Kidney capillary endothelial cell (primary cell): ENCODE measurements at regions not wholly inside any gene's neighbourhood (a gene's known extent, or its start where the extent isn't known, plus 50 kb on each side); places are given as distances from the start of the nearest gene placed in this dataset.
"Not testable (repeated sequence)": the region's sequence is repeated elsewhere in the genome, so short reads cannot be mapped to it uniquely, and the experiment has no call there.

ENCODE experiments used
- DNase-seq: peaks from one replicate; pipeline ENCODE4 v3.0.0-alpha.2; 2018; ENCODE audit warnings: low spot score

DNA sequence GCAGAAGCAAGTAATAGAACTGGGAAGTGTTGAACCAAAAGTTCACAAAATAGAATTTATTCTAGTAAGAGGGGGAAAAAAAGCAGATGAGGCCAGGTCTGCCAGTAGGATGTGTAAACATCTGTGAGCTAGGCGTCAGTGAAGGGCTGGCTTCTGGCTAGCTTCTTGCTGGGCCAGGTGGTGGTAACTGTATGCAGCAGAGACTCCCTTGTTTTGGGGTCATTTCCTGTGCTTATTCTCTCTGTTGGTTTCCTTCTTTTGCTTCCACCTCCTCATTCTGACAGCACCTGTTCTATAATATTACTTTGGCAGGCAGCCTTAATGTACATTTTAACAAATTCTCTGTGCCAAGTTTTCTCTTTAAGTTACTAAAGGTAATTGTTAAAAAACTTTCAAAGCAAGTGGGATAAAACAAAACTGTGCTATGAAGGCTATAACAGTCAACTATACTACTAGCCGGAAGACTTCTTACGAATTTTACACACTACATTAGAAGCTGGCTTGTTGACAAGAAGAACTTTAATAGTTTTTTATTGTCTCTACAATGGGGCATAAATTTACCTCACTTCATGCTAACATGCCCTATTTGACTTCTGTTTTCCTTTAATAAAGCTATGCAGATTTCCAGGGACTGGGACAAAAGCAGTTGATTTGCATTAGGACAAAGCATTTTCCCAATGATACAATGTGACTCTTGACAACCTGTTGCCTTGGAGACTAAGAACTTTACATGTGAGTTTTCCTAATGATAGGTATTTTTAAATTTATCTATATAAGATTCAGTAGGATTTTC lies 318.8 kb upstream of the NAALADL2 start:
- no peak for DNase-seq

DNA sequence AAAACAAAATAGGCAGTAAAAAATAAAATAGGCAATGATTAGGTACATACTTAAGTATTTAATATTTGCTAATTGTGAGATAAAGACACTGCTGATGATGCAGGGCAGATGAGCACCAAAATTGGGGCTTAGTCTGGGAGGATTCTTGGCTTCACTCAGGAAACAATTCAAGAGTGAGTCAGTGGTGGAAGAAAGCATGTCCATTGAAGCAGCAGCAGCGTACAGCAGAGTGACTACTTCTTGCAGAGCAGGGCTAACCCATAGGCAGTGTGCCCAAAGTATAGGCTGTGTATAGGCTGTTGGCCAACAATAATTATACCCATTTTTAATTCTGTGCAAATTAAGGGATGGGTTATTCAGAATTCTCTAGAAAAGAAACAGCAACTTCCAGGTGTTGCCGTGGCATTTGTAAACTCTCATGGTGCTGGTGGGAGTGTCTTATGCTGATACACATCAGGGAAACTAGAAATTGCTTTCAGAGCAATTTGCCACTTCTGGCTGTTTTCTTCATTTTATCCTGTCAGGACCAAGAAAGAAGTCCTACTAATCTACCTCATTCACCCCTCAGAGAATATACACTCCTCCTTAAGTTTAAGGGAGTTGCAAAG lies 317.3 kb upstream of the NAALADL2 start:
- no peak for DNase-seq

DNA sequence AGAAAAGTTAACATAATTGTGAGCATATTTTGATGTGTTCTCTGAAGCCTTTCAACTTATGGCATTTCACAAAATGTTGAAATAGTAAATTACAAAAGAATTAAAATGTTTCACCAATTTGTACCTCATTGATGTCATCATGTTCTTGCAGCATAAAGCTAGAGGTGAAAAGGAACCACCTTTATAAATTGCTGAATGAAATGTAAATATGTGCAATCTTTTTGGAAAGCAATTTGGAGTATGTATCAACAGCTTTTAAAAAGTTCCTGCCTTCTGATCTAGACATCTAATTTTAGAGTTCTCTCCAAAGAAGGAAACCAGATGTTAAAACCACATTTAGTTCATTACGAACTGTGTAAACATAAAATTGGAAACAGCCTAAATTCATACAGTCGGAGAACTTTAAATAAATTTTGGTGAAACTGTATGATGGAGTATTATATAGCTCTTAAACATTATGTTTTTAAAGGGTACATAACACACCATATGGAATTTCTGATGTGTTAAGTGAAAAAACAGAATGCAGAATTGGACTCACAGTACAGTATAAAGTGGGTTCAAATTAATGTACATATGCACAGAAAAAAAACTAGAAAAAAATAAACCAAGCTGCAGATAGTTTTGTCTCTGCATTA lies 311.2 kb upstream of the NAALADL2 start:
- no peak for DNase-seq

DNA sequence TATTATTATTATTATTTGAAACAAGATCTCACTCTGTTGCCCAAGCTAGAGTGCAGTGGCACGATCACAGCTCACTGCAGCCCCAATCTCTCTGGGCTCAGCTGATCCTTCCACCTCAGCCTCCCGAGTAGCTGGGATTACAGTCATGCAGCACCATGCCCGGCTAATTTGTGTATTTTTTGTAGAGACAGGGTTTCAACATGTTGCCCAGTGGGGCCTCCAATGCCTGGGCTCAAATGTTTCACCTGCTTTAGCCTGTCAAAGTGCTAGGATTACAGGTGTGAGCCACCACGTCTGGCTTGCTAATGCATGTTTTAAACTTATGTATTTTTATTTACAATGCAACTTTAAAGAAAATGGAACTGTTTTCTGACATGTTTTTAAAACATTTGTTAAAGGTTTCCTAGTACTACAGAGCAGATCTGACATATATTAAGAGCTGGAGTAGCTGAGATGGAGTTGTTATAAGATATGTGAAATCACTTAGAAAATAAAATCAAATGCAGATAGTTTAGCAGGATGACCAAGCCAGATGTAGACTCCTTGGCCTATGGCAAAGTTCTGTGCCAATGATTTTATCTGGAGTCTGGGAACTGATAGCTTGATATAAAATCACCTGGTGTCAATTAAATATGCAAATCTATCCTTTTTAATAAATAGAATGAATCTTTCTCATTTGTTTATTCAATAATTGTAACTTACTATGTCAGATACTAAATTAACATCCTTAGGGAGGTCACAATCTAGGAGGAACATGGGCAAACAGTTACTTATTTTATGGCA lies 310.1 kb upstream of the NAALADL2 start:
- no peak for DNase-seq

DNA sequence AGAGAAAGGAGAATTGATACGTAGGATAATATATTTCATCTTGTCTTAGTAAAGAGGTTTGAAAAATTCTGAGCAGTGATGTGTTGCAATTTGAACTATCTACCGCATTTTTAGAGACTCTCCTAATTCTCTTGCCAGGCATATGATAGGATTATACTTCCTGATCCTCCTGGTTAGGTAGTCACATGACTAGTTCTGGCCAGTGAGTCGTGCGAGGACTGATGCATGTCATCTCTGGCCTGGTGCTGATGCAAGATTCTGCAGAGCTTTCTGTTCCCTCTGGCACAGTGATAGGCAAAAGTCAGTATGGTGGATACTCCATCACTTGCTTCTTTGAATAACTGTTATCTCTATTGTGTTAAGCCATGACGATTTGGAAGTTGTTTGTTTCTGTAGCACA lies 277.6 kb upstream of the NAALADL2 start:
- no peak for DNase-seq

DNA sequence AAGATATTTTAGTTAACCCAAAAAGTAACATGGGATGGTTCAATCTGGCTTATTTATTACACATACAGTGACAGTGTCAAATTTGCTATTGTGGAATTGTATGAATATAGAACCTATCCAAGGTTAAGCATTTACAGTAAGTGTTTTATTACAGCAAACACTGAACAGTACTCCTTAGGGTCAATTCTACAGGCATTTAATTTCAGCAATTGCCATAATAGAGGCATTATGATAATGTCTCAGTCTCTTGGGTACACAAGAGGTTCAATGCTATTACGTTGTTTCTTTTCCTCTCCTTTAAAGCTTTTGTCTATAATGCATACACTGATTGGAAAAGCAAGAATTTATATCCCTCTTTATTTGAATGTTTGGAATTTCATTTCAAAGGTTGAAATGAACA lies 275.7 kb upstream of the NAALADL2 start:
- no peak for DNase-seq

DNA sequence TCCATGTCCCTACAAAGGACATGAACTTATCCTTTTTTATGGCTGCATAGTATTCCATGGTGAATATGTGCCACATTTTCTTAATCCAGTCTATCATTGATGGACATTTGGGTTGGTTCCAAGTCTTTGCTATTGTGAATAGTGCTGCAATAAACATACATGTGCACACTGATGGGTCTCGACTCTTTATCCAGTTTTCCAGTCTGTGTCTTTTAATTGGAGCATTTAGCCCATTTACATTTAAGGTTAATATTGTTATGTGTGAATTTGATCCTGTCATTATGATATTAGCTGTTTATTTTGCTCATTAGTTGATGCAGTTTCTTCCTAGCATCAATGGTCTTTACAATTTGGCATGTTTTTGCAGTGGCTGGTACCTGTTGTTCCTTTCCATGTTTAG lies 272.0 kb upstream of the NAALADL2 start:
- not testable (repeated sequence) for DNase-seq

DNA sequence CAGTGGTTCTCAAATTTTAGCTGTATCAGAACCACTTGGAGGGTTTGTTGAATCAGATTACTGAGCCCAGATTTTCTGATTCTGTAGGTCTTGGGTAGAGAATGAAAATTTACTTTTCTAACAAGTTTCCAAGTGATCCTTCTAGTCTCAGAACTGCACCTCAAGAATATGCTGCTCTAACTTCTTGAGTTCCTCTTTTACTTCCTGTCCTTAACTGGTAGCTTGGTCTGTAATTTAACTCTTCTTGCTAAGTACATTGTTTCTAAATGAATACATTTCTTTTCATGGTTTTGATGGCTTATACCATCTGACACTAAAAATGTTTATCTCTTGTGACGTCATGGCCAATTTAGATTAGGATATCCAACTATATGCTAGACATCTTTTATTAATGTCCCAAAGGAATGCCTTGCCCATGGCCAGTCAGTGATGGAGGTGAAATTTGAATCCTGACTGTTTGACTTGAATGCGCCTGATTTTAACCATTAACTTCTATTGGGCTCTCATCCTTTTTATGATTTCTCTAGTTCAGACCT lies 262.6 kb upstream of the NAALADL2 start:
- DNase-seq = no peak

DNA sequence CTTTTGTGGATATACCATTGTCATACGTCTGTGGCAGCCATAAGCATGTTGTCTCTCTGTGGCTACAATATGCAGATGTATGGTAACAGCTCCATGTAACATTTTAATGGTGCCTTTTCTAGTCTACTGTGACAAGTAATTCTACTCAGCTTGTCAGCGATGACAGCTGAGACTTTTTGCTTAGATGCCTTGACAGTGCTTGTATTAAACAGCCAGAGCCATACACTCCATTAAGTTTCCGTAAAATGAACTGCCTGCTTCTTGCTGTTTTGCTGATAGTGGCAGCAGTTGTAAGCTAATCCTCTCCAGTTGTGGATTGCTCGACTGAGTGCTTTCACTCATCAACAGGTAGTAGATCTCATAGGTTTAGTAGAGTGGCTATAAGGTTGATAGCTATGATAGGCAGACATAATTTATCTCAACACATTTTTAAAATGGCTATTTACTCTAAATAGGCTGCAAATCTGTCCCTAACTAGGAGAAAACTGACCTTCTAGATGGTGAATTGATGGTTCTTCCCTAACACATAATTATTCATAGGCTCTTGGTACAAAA lies 260.2 kb upstream of the NAALADL2 start:
- no peak for DNase-seq

DNA sequence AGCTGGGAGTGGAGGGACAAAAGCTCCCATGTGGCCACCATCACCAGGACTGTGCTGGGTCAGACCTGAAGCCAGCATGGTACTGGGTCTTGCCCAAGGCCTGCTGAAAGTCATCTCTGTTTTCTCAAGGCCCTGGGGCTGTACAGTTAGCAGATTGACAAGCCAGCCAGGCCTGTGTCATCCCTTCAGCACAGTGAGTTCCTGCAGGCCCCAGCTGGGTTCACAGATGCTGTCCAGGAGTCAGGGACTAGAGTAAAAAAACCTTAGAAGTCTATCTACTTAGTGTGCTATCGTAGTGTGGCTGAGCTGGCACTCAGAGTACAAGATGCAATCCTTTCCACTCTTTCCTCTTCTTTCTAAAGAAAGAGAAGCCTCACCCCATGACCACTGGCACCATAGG lies 246.0 kb upstream of the NAALADL2 start:
- DNase-seq = no peak

DNA sequence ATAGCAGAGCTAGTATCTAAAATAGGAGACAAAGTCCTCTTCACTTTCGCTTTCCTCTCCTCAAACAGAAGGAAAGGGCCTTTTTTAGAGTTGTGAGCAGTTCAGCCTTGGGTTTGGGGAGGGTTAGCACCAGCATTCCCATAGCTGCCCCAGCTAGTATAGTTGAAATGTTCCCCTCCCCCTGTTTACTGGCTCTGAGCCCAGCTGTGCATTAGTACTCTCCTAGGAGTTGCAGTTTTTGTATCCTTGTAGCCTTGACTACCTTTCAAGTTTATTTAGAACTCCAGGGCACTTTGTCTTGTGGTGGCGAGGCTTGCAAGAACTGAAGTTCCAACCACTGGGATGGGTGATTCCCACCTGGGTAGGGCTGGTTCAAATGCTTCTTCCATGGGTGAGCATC lies 245.1 kb upstream of the NAALADL2 start:
- no peak for DNase-seq

DNA sequence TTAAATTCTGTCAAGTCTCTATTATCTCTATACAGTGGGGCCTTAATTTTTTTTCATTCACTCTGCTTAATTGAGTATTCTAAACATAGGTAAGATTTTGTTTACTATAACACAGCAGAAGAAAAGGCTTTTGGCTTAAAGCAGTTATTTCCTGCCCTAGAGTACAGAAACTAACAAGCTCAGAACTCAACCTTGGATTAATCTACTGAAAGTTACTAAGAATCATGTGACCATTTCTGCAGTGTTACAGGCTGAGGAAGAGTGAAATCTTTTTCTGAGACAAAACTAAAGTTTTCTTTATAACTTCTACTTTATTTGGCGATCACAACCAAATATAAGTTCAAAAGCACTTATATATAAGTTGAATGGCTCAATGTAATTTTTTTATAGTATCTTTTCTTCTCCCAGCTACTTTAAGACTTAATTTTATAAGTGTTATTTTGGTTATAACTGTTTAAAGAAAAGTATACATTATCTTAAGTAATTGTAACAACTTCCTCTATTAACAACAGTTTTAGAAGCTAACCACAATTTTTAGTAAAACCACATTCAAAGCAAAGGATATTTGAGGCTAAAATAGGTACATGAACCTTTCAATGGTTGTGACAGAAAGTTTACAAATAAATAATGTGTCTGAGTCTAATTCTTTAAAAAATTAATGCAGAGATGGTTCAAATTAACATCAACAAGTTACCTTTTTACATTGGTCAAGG lies 240.6 kb upstream of the NAALADL2 start:
- no peak for DNase-seq

DNA sequence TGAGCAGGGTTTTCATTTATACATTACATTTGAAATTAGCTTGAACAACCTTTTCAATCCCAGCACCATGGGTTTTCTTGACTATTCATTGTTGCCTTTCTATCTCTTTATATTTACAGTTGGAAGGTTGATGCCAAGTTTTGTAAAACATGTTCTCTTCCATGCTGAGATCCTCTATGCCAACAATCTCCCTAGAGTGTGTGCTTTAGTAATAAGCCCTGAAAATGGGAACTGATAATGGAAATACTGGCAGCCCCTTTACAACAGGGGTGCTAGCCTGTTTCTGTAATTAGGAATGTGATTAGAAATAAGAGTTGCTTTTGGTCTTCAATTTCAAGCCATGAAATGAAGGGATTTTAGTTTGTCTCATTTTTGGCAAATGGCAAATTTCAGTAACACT lies 239.9 kb upstream of the NAALADL2 start:
- DNase-seq = no peak

DNA sequence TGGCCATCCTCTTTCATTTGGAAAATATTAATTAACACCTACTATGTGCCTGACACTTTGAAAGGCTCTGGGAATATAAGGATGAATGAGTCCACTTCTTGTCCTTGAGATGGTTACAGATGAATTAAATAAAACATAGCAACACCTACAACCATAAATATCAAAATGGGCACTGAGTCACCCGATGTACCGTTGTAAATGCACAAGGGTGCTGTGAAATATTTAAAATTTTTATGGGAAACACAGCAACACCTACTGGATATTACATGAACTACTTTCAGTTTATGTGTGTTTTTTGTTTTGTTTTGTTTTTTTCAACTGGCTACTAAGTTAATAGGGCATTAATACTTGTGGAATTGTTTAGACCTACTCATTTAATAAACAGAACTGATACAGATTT lies 239.0 kb upstream of the NAALADL2 start:
- DNase-seq = no peak

DNA sequence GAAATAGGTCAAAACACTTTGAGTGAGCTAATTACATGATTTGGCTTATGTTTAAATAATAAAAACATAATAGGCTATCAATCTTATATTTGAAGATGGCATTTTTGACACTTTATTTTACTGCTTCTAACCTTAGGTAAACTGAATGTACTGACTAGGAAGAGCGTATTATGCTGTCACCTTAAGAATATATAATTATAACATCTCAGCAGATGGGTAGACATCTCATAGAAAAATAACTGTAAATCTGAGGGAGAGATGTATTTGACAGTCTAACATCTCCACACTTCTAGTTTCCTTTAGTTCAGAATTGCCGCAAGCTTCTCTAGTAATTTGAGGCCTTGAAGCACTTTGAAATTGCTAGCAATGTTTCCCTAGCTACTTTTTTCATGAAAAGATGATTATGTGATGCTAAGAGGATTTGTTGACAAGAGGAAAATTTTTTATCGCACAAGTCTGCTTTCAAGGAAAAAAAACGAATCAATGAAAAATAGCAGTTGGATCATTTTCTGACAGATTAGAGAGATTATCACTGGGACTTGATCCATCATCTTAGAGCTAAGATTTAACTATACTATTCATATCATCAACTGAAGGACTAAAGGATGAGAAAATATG lies 238.2 kb upstream of the NAALADL2 start:
- no peak for DNase-seq

DNA sequence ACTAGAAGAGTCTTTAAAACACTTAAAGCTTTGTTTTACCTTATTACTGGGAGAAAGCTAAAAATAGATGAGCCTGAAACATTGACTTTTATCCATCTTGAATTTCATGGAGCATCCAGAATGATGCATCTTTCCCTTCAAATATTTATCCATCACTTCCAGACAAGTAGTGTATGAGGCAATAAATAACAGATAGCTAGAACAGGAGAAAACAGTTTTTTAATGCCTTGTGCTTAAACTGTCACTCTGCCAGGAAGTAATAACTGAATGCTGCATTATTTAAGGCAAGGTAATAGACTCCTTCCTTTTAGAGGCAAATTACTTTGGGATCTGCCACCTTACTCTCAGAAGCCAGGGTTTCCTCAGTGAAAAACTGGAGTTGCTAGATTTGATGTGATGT lies 225.8 kb upstream of the NAALADL2 start:
- no peak for DNase-seq

DNA sequence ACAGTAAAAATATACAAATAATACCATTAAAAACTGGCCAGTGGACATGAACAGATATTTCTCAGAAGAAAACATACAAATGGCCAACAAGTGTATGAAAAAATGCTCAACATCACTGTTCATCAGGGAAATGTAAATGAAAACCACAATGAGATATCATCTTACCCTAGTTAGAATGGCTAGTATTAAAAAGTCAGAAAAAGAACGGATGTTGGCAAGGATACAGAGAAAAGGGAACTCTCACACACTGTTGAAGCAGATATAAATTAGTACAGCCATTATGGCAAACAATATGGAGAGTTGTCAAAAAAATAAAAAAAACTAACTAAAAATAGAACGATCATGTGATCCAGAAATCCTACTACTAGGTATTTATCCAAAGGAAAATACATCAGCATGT lies 222.7 kb upstream of the NAALADL2 start:
- DNase-seq = no peak

DNA sequence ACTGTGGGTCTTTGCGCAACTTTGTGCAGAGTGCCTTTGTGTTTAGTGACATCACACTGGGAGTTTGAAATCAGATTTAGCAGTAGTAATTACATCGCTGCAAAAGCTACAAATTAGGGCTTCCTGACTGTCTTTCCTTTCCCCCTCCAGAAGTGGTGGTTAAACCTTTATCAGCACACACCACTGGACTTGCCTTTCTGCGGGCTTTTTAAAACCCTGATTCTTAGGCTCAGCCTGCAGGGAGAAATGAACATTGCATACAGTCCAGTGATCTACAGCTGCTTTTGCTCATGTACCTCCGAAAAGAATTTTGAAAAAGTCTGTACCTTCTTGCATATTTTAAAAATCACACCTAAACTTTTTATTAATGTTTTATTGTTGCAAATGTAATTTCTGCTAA lies 219.7 kb upstream of the NAALADL2 start:
- no peak for DNase-seq

DNA sequence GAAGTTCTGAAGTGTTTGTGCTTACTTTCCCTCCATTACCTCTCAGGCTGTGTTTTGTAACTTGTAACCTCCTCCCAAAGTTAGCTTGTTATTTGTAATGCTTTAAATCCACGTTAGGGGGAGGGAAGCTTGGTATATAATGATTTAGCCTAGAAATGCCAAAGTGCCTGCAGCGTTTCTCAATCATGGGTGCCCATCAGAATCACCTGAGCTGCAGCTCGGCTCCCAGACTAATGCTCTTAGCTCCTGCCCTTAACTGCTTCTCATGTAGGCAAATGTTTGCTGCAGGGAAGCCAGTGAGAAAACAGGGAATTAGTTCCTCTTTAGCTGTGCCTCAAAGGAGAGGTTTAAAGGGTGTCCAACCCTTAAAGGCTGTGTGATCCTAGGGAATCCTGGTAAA lies 219.2 kb upstream of the NAALADL2 start:
- no peak for DNase-seq

DNA sequence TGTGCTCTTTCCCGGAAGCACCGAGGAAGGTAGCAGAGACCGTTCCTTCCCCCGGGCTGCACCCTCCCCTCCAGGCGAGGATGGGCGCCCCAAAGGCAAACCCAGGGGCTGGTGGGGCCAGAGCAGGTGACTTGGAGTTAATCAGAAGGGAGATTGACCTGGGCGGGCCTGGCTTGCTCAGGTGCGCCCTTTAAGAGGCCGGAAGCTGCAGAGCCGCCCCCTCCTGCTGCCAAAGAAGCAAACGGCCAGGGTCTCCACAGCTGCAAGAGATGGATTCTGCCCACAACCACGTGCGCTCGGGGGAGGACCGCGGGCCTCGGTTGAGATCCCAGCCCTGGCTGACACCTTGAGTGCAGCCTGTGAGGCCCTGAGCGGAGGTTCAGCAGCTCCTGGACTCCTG lies 218.2 kb upstream of the NAALADL2 start:
- DNase-seq = no peak

DNA sequence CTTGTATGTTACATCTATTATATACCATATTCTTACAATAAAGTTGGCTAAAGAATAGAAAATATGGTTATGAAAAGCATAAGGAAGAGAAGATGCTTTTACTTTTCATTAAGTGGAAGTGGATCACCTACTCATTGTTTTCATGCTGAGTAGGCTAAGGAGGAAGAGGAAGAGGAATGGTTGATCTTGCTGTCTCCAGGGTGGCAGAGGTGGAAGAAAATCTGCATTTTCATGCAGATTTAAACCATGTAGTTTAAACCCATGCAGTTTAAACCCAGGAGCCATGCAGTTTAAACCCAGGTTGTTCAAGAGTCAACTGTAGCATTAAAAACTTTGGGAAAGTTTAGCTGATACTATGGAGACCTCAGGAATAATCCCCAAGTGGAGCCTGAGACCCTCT lies 214.8 kb upstream of the NAALADL2 start:
- no peak for DNase-seq
